B cell (primary cell): ENCODE measurements at regions not wholly inside any gene's neighbourhood (a gene's known extent, or its start where the extent isn't known, plus 50 kb on each side); places are given as distances from the start of the nearest gene placed in this dataset.

Experiments
- CTCF ChIP-seq: fragments of 200-600 bp; IDR thresholded peaks from one replicate; pipeline ENCODE4 v1.8.0; 2022; ENCODE audit warnings: antibody characterized with exemption, mild to moderate bottlenecking
- EZH2 ChIP-seq: IDR thresholded peaks from 2 replicates; pipeline ENCODE4 v1.6.1; 2012; ENCODE audit warnings: borderline replicate concordance, low read depth, mild to moderate bottlenecking, moderate library complexity, low read length; ENCODE audit not compliant: insufficient read depth, poor library complexity, severe bottlenecking

- TF ChIP-seq CTCF, result no peak
- TF ChIP-seq EZH2, result no peak
Measured at GRCh38 chr3:74302969-74303368, 311.5 kb downstream of the CNTN3 start.
